ENCODE measurements at regions not wholly inside any gene's neighbourhood (a gene's known extent, or its start where the extent isn't known, plus 50 kb on each side); places are given as distances from the start of the nearest gene placed in this dataset.

- DNase-seq: no peak
Measured at GRCh38 chr1:55552636-55553035, 337.5 kb upstream of the USP24 start.

DNA sequence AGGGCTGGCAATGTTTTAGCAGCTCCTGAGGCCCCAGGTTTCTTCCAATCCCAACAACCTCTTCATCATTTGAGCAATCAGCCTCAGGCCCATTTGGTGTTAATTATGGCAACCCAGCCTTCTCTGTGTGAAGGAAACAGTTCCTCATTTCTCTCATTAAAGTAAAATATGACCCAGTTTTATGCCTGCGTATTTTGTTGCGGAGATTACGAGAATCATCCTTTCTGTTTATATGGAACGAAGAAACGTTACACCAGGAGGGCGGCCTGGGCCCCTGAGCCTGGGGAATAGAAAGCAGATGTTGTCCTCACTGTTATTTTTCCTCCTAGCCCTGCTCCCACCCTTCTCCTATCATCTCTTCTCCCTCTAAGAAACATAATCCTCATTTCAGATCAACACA is 332.2 kb upstream of the USP24 start:
- no peak for DNase-seq

- DNase-seq: no peak
Measured at GRCh38 chr1:55546553-55546952, 331.4 kb upstream of the USP24 start.

DNA sequence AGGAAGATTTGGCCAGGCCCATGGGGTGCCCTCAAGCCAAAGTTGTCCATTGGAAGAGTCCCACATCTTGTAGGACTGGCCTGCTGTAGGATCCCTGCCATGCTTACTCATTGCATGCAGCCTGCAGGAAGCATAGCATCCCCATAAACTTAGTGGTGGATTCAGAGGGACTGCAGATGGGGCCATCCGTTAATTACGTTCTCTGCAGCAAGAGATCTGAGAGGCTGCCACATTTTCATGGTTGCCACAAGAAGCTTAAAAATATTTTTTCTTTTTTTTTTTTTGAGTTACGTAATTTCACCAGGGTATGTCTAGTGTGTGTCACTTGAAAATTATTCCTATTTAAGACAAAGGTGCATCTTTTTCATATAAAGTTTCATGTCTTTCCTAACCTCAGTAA is 329.7 kb upstream of the USP24 start:
- no peak for DNase-seq

- DNase-seq: no peak
Measured at GRCh38 chr1:55542901-55543504, 327.8 kb upstream of the USP24 start.

- no peak for DNase-seq
Measured at GRCh38 chr1:55541296-55541695, 326.1 kb upstream of the USP24 start.

DNA sequence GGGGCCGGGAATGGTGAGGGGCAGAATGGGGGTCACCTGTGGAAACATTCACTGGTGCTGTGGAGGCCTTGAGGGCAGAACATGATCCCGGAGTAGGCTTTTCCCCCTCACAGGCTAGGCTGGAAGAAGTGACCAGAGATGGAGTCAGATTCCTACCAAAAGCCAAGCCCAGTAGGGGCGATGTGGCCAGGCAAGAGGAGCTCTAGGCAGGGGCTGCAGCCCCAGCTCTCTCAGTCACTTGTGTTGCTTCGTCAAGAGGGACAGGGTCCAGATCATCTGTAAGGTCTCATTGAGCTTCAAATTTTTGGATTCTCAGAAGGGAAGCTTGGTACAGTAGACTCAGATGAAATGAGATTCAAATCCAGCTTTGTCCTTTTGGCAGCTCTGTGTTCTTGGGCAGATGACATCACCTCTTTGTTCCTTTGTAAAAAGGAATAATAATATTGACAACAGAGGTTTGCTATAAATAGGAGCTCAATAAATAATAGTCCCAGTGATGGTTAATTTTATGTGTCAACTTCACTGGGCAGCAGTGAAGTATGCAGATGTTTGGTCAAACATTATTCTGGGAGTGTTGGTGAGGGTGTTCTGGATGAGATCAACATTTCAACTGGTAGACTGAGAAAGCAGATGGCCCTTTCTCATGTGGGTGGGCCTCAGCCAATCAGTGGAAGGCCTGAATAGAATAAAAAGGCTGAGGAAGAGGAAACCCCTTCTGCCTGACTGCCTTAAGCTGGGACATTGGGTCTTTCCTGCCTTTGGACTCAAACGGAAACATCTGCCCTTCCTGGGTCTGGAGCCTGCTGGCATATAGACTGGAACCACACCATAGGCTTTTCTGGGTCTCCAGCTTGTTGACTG is 324.7 kb upstream of the USP24 start:
- no peak for DNase-seq

- no peak for DNase-seq
Measured at GRCh38 chr1:55538428-55538827, 323.3 kb upstream of the USP24 start.

- no peak for DNase-seq
Measured at GRCh38 chr1:55536545-55536865, 321.3 kb upstream of the USP24 start.

DNA sequence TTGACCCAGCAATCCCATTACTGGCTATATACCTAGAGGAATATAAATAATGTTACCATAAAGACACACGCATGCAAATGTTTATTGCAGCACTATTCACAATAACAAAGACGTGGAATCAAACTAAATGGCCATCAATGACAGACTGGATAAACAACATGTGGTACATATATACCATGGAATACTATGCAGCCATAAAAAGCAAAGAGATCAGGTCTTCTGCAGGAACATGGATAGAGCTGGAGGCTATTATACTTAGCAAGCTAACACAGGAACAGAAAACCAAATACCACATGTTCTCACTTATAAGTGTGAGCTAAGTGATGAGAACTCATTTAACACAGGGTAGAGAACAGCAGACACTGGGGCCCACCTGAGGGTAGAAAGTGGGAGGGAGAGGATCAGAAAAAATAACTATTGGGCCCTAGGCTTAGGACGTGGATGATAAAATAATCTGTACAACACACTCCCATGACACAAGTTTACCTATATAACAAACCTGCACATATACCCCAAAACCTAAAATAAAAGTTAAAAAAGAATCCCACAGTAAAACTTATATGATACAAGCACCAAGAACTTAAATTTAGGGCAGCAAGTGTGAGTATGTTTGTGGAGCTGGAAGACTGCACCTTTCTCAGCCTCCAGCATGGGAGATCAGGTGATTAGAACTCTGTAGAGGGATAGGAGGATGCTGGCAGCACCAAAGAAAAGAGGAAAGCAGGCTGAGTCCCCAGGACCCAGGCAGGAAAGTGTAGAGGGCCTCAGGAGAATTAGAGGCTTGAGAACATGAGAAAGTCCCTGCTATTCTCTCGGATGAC is 320.8 kb upstream of the USP24 start:
- no peak for DNase-seq

- no peak for DNase-seq
Measured at GRCh38 chr1:55534565-55535121, 319.5 kb upstream of the USP24 start.

- no peak for DNase-seq
Measured at GRCh38 chr1:55531644-55532043, 316.5 kb upstream of the USP24 start.

- DNase-seq: no peak
Measured at GRCh38 chr1:55530749-55531478, 315.8 kb upstream of the USP24 start.

GRCh38 chr1:55529017-55529416 is 313.9 kb upstream of the USP24 start:
- DNase-seq: no peak

DNA sequence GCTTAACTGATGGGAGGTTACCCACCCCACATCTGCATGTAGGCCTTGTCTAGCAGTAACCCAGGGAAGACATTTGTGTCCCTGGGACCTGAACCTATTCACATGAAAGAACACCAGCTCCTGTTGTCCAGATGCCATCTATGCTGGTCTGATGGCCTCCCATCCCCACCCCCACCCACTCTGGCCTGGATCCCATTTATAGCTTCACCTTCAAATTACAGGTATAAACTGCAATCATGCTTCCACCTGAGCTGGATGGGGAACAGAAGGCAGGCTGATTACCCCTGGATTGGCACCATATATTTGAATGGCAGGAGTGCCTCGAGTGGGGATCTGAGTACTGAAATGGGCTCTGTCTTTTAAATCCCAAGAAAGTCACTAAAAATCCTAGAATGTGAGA is 312.7 kb upstream of the USP24 start:
- DNase-seq: no peak

DNA sequence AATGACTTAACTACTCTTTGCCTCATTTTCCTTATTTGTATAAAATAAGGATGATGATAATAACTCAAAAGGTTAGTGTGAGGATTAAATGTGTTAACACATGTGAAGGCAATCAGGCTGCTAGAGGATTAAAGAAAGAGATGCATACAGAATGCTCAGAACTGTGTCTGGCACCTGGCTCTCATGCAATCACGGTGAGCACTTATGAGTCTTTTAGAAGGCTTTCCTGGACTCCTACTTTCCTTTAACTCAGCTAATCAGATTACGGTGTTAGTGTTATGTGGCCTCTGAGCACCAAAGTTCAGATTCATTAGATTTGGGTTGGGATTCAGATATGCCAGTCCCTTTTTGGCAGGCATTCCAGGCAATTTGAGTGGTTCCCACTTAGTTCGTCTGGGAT is 311.6 kb upstream of the USP24 start:
- DNase-seq: no peak

DNA sequence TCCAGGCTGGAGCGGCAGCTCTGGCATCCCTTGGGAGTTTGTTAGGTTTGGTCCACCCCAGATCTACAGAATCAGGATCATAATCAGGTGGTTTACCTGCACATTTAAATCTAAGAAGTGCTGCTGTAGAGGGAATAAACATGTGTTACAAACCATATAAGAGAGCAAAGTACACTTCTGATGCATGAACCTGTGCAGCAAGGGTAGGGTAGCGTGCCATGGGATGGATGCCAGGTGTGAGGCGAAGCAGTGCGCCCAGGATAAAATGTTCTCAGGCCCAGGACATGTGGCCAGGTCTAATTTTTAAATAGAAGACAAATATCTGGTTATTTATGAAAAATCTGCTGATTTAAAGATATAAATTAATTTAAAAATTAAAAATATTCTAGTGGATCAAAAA is 308.8 kb upstream of the USP24 start:
- no peak for DNase-seq

- DNase-seq: no peak
Measured at GRCh38 chr1:55522982-55523381, 307.8 kb upstream of the USP24 start.

DNA sequence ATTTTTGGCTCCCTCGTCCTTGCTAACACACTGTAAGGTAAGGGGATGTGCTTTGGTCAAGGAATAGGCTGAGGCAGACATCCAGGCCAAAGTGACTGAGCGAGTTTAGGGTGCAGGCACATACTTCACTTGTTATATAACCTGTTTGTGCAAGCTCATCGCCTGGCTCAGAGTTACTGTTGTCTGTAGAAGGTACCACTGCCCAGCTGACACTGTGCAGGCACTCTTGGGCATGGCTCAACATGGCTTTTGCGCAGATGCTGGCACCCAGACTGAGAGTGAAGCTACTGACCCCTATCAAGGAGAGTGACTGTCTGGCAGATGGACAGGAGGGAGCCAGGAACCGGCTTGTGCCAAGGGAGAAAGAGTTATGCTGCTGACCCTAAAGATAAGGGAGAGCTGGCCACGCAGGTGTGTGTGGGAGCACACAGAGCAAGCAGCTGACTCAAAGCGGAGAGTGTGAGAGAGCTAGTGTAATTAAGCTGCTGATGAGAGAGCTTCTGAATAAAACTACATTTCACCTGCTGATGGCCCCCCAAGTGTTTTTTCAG is 307.3 kb upstream of the USP24 start:
- DNase-seq: no peak

GRCh38 chr1:55520861-55521260 is 305.7 kb upstream of the USP24 start:
- DNase-seq: no peak

- no peak for DNase-seq
Measured at GRCh38 chr1:55519937-55520683, 304.9 kb upstream of the USP24 start.

DNA sequence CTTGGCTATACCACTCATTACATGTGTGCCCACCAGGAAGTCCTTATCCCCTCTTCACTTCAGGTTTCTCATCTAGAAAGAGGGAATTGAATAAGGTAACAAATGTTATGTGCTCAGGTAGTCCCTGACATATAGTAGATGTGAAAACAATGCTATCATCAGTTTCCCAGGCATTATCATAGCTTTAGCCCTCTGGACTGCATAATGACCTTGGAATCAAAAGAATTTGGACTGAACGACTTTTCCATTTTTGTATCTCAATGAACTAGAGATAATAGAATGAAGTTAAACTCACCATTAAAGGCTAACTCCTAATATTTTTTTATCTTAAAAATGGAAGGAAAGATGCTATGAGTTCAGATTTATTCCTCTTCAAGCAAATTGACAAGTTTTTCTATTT is 304.1 kb upstream of the USP24 start:
- DNase-seq: no peak
